Left lung (tissue), 4 donors: ENCODE measurements at regions not wholly inside any gene's neighbourhood (a gene's known extent, or its start where the extent isn't known, plus 50 kb on each side); places are given as distances from the start of the nearest gene placed in this dataset.

Experiments
- ATAC-seq: fragments of 200-7000 bp; cut with Tn5 transposase; one replicate; pipeline ENCODE4 v1.9.1; 2020; ENCODE audit warnings: moderate library complexity
- DNase-seq, 4 donors: peaks; one replicate each; pipeline ENCODE4 v3.0.0-alpha.2; 2013 to 2020
- H3K27ac ChIP-seq, 2 donors: fragments of 200-600 bp; sonication (generic) in 1 of 2; one replicate each; pipeline versions ENCODE4 v1.5.0 to v1.8.0; 2020 to 2021
- H3K27me3 ChIP-seq, 2 donors: fragments of 200-600 bp; sonication (generic) in 1 of 2; one replicate each; pipeline versions ENCODE4 v1.5.0 to v1.8.0; 2020 to 2021
- H3K36me3 ChIP-seq, 2 donors: fragments of 200-600 bp; sonication (generic) in 1 of 2; one replicate each; pipeline versions ENCODE4 v1.5.0 to v1.8.0; 2020 to 2021
- H3K4me1 ChIP-seq, 2 donors: fragments of 200-600 bp; one replicate each; pipeline ENCODE4 v1.8.0; 2021
- H3K4me3 ChIP-seq, 2 donors: fragments of 200-600 bp; sonication (generic) in 1 of 2; one replicate each; pipeline versions ENCODE4 v1.5.0 to v1.8.0; 2020 to 2021; ENCODE audit warnings: mild to moderate bottlenecking in 1 of 2
- H3K9me3 ChIP-seq, 2 donors: fragments of 200-600 bp; sonication (generic) in 1 of 2; one replicate each; pipeline versions ENCODE4 v1.5.0 to v1.8.0; 2020 to 2021
- intact Hi-C, 2 donors: fragments of 100-400 bp; cut with DNase I; formaldehyde crosslinking; loops; one replicate each; pipeline versions ENCODE4 v1.11.2 to v1.14.2; 2022
- TF ChIP-seq, protein P1 (sequence below), 2 donors: fragments of 200-600 bp; sonication (generic) in 1 of 2; IDR thresholded peaks; one replicate each; pipeline versions ENCODE4 v1.5.0 to v1.8.0; 2021; ENCODE audit warnings: antibody characterized with exemption in 2 of 2
- donor health status: DM: no; HTN: yes; CAD: no.
- donor health status: DM: no; HTN: no; CAD: no.

DNA sequence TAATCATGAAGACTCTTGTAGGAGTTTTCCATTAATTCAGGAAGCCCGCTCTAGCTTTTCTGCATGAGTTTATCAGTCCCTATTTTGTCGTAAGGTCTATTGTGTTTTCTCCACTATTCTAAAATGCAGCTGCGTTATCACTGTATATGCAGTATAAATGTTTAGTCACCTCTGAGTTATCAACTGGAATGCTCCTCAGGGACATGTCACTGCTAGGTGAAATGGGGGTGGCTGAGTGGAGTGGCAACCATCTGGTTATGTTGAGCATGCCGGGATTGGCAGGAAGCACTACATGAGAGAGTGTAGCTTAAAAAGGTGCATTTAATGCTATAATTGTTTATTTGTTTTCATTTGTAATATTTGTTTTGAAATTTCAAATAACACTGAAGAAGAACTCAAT, 285.2 kb upstream of the ELAC2 start:
- TF ChIP-seq, protein P1, sequence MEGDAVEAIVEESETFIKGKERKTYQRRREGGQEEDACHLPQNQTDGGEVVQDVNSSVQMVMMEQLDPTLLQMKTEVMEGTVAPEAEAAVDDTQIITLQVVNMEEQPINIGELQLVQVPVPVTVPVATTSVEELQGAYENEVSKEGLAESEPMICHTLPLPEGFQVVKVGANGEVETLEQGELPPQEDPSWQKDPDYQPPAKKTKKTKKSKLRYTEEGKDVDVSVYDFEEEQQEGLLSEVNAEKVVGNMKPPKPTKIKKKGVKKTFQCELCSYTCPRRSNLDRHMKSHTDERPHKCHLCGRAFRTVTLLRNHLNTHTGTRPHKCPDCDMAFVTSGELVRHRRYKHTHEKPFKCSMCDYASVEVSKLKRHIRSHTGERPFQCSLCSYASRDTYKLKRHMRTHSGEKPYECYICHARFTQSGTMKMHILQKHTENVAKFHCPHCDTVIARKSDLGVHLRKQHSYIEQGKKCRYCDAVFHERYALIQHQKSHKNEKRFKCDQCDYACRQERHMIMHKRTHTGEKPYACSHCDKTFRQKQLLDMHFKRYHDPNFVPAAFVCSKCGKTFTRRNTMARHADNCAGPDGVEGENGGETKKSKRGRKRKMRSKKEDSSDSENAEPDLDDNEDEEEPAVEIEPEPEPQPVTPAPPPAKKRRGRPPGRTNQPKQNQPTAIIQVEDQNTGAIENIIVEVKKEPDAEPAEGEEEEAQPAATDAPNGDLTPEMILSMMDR (IDR thresholded peaks at IDR 0.05): no peak
- ATAC-seq (no peak), DNase-seq (no peak)
- H3K4me1 ChIP-seq: no peaks in the 10 kb centered on the region
- H3K9me3 ChIP-seq: peaks cover 0 to 4% of the 10 kb centered on the region in 2 donors
- no peaks in the 10 kb centered on the region for H3K36me3 ChIP-seq
- intact Hi-C loops: no loop called here
- no peaks in the 10 kb centered on the region for H3K27me3 ChIP-seq
- no peak overlapping the region for H3K27ac ChIP-seq
- H3K4me3 ChIP-seq: no peak overlapping the region

DNA sequence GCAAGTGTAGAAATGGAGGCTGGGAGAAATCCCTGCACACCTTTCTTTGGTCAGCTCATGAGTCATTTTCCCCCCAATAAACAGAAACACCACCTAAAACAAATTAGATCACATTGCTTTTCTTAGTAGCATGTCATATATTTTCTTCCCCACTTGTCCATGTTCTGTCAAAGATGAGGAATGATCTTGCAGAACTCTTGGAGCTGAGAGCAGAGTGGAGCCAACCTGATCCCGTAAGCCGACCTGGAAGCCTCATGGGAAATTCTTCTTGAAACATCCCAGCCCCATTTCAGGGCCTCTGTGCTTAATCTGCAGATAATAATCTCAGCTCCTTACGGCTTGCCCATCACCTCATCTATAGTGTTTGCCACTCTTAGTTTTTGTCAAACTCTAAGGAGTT, 284.6 kb upstream of the ELAC2 start:
- Histone ChIP-seq H3K36me3 (no peaks in the 10 kb centered on the region), H3K4me1 (no peaks in the 10 kb centered on the region)
- intact Hi-C loops: no loop called here

DNA sequence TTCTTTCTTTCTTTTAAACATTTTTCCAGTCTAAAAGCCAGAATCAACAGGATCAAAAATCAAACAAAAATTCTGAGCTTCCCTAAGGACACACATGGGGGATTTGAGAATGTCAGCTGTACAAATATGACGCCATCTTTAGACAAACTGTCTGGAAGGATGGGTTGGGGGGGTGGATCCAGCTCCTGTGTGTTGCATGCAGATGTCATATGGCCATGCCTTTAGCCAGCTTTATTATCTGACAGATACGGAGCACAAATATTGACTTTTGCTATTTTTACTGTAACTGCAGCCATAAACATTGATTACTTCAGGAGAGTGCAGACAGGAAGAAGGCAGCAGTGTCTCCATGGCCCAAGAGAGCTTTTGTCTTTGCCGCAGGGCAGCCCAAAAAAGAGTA, 279.4 kb upstream of the ELAC2 start:
- Histone ChIP-seq H3K27me3 (no peaks in the 10 kb centered on the region), H3K4me1 (no peaks in the 10 kb centered on the region), H3K9me3 (no peaks in the 10 kb centered on the region), H3K27ac (no peak overlapping the region), H3K36me3 (no peaks in the 10 kb centered on the region), H3K4me3 (no peak overlapping the region)
- intact Hi-C loops: no loop called here
- TF ChIP-seq, protein P1 (IDR thresholded peaks at IDR 0.05): no peak
- ATAC-seq: no peak
- DNase-seq: no peak

More for the DNA sequence above, 284.6 kb upstream of the ELAC2 start:
- TF ChIP-seq, protein P1 (IDR thresholded peaks at IDR 0.05): no peak
- no peak overlapping the region for H3K27ac ChIP-seq
- H3K9me3 ChIP-seq: peaks cover 0 to 4% of the 10 kb centered on the region in 2 donors
- no peak overlapping the region for H3K4me3 ChIP-seq
- DNase-seq (no peak), ATAC-seq (no peak)
- no peaks in the 10 kb centered on the region for H3K27me3 ChIP-seq

DNA sequence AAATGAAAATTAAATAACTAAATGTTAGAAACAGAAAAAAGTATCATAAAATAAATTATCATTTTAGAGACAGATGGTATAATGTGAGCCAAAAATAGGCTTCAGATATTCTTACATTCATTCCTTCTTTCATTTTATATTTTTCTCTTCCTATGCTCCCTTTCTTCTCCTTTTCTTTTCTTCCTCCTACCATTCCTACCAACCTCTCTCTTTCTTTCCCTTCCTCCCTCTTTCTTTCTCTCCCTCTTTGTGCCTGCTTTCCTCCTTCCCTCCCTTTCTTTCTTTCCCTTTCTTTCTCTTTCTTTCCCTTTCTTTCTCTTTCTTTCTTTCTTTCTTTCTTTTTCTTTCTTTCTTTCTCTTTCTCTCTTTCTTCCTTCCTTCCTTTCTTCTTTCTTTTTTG, 275.6 kb upstream of the ELAC2 start:
- Histone ChIP-seq H3K4me3 (no peak overlapping the region), H3K9me3 (no peaks in the 10 kb centered on the region), H3K27me3 (no peaks in the 10 kb centered on the region), H3K36me3 (no peaks in the 10 kb centered on the region), H3K4me1 (no peaks in the 10 kb centered on the region), H3K27ac (no peak overlapping the region)
- DNase-seq (no peak), ATAC-seq (no peak)
- intact Hi-C loops: no loop called here
- TF ChIP-seq, protein P1 (IDR thresholded peaks at IDR 0.05): no peak

DNA sequence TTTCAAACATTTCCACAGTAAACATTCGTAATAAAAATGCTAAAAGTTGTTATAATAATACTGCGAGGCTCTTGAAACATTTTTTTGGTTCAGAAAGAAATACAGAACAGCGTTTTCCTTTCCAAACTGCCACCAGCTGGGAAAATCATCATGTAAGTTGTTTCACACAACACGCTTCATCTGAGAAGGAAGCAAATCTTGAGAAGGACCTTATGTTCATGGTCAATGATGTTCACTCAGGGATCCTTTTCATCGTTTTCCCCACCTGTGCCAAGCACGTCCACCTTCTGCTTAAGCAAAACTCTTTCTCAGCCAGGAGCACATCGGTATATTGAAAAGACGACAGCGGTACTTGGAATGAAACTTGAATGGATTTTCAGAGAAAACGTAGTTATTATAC, 274.5 kb upstream of the ELAC2 start:
- Histone ChIP-seq H3K4me3 (no peak overlapping the region), H3K27ac (no peak overlapping the region), H3K36me3 (no peaks in the 10 kb centered on the region), H3K4me1 (no peaks in the 10 kb centered on the region), H3K27me3 (no peaks in the 10 kb centered on the region), H3K9me3 (no peaks in the 10 kb centered on the region)
- DNase-seq (peak in 2 of 4 donors; percentile 73 to 76), ATAC-seq (no peak)
- TF ChIP-seq, protein P1 (IDR thresholded peaks at IDR 0.05): no peak
- intact Hi-C loops: no loop called here
